ENCODE measurements at regions not wholly inside any gene's neighbourhood (a gene's known extent, or its start where the extent isn't known, plus 50 kb on each side); places are given as distances from the start of the nearest gene placed in this dataset.

DNA sequence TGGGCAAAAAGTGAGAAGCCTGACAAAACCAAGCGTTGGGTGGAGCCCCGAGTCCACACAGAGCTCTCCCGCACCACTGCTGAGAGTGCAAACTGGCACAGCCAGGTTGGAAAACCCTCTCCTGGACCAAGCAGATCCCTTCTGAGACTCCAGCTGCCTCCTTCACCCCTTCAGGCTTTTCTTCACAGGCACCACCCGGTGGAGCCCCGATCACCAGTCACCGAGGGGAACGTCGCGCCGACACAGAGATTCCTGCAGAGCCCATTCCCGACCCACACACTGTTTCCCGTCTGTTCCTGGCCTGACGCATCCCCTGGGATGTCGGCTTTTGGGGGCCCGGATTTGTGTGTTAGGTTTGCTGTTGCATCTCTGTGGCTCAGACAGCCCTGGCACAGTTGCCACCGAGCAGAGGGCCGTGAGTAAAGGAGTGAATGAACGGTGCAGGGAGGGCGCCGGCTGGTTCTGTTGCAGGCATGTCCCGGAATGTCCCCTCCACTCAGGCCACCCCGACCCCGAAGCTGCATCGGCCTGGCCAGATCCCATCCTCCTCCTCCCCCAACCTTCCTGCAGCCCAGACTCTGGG lies 51.0 kb upstream of the INPP5A start:
- DNase-seq, result no peak

DNA sequence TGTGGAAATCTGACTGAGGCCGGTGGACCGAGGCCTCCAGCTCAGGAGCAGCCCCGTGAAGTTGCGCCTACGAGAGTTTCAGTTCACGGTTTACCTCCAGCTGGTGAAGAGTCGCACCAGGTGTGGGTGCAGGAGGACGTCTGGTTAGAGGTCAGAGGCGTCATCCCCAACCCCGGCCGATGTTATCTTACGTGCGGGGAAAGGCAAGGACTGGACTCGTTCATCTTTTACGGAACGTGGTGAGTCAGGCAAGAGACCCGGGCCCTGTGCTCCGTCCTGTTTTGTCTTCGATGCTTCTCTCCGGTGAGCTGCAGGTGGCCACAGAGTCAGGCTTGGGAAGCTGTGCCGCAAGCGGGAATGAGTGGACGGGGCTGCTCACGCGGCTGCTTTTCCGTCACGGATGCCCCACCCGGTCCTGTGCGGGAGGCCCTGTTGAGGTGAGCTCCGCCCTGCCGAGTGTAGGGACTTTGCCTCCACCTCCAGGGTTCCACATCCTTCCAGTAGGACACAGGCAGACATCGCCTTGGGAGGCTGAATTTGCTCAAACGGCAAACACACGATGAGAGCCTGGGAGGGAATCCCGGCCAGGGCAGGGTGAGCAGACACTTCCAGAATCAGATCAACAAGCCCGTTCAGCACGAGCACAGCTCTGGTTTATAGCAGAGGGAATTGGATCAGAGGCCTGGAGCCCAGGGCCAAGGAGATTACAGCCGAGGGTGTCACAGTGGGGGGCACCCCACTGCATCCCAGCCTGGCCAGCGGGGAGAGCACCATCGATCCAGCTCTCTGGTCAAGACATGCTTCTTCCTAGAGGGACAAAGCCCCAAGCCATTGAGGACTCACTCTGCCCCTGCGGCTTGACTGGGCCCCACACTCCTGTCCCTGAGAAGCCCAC lies 50.1 kb upstream of the INPP5A start:
- DNase-seq, result no peak

Measured in activated T-cell treated with anti-CD3 and anti-CD28 coated beads, Interleukin-2, amount 50 U/mL, for 48 hours (primary cell).